ENCODE measurements at regions not wholly inside any gene's neighbourhood (a gene's known extent, or its start where the extent isn't known, plus 50 kb on each side); places are given as distances from the start of the nearest gene placed in this dataset.

GRCh38 chr4:3679851-3680311, 86.3 kb upstream of the ADRA2C start:
- DNase-seq (ENCODE audit: extremely low spot score): no peak
- no peak for TF ChIP-seq CTCF (IDR thresholded peaks at IDR 0.05; ENCODE audit: control extremely low read depth, extremely low read depth, low read depth, missing control alignments)
- CTCF ChIA-PET: no interaction called here
- POLR2A ChIA-PET: no interaction called here

GRCh38 chr4:3679071-3679825, 86.9 kb upstream of the ADRA2C start:
- ChIA-PET CTCF (no interaction called here), POLR2A (no interaction called here)
- no peak for TF ChIP-seq CTCF (IDR thresholded peaks at IDR 0.05; ENCODE audit: control extremely low read depth, extremely low read depth, low read depth, missing control alignments)
- no peak for DNase-seq (ENCODE audit: extremely low spot score)

- POLR2A ChIA-PET: no interaction called here
- TF ChIP-seq CTCF (IDR thresholded peaks at IDR 0.05; ENCODE audit: control extremely low read depth, extremely low read depth, low read depth, missing control alignments): no peak
- CTCF ChIA-PET: no interaction called here
- no peak for DNase-seq (ENCODE audit: extremely low spot score)
Measured at GRCh38 chr4:3677748-3678070, 88.5 kb upstream of the ADRA2C start.

- DNase-seq (ENCODE audit: extremely low spot score): no peak
- ChIA-PET POLR2A (no interaction called here), CTCF (no interaction called here)
- TF ChIP-seq CTCF (IDR thresholded peaks at IDR 0.05; ENCODE audit: control extremely low read depth, extremely low read depth, low read depth, missing control alignments): no peak
Measured at GRCh38 chr4:3676907-3677747, 89.1 kb upstream of the ADRA2C start.

GRCh38 chr4:3676196-3676595, 90.0 kb upstream of the ADRA2C start:
- ChIA-PET POLR2A (no interaction called here), CTCF (no interaction called here)
- TF ChIP-seq CTCF (IDR thresholded peaks at IDR 0.05; ENCODE audit: control extremely low read depth, extremely low read depth, low read depth, missing control alignments): no peak
- DNase-seq (ENCODE audit: extremely low spot score): no peak

GRCh38 chr4:3675251-3676115, 90.7 kb upstream of the ADRA2C start:
- ChIA-PET CTCF (no interaction called here), POLR2A (no interaction called here)
- no peak for TF ChIP-seq CTCF (IDR thresholded peaks at IDR 0.05; ENCODE audit: control extremely low read depth, extremely low read depth, low read depth, missing control alignments)
- DNase-seq (ENCODE audit: extremely low spot score): no peak
